ENCODE measurements at regions not wholly inside any gene's neighbourhood (a gene's known extent, or its start where the extent isn't known, plus 50 kb on each side); places are given as distances from the start of the nearest gene placed in this dataset.

DNA sequence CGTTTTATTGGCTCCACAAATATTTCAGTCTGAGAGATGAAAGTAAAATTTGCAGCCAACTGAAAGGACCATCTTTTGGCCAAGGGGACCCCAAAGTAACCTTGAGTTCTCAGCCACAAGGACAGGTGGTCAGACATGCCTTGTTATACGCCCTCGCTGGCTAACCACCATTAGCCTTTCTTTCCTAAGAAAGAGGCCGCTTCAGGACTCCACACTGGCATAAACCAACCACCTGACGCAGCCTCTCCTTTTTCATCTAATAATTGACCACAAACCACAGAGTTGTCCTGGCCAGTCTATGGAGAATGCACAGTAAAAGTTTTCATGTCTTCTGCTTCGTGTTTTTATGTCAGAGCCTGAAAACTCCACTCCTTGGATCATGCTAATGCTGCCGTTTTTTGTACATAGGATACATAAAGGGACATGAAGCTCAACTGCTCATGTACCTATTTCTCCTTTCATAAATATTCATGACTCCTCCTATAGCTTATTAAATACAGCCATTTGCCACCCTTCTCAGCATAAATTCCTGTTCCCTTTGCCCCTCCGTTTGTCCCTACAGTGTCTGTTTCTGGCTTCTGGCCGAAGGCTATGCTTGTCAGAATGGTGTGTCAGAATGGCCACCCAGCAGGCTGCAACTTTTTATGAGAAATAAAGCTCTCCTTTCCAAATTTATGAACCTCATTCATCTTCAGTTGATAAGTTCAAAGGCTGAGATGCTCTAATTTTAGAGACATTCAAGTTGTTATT, 374.1 kb upstream of the RBMS3 start:
- TF ChIP-seq POLR2AphosphoS5 (IDR thresholded peaks at IDR 0.05; ENCODE audit: low read depth) = no peak
- TF ChIP-seq, protein P1, sequence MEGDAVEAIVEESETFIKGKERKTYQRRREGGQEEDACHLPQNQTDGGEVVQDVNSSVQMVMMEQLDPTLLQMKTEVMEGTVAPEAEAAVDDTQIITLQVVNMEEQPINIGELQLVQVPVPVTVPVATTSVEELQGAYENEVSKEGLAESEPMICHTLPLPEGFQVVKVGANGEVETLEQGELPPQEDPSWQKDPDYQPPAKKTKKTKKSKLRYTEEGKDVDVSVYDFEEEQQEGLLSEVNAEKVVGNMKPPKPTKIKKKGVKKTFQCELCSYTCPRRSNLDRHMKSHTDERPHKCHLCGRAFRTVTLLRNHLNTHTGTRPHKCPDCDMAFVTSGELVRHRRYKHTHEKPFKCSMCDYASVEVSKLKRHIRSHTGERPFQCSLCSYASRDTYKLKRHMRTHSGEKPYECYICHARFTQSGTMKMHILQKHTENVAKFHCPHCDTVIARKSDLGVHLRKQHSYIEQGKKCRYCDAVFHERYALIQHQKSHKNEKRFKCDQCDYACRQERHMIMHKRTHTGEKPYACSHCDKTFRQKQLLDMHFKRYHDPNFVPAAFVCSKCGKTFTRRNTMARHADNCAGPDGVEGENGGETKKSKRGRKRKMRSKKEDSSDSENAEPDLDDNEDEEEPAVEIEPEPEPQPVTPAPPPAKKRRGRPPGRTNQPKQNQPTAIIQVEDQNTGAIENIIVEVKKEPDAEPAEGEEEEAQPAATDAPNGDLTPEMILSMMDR (conservative IDR thresholded peaks at IDR 0.05; ENCODE audit: low read depth in 2 of 2) = no peak
- TF ChIP-seq EZH2 (IDR thresholded peaks at IDR 0.05; ENCODE audit: low read depth, unreplicated experiment) = no peak
- TF ChIP-seq, protein P2, sequence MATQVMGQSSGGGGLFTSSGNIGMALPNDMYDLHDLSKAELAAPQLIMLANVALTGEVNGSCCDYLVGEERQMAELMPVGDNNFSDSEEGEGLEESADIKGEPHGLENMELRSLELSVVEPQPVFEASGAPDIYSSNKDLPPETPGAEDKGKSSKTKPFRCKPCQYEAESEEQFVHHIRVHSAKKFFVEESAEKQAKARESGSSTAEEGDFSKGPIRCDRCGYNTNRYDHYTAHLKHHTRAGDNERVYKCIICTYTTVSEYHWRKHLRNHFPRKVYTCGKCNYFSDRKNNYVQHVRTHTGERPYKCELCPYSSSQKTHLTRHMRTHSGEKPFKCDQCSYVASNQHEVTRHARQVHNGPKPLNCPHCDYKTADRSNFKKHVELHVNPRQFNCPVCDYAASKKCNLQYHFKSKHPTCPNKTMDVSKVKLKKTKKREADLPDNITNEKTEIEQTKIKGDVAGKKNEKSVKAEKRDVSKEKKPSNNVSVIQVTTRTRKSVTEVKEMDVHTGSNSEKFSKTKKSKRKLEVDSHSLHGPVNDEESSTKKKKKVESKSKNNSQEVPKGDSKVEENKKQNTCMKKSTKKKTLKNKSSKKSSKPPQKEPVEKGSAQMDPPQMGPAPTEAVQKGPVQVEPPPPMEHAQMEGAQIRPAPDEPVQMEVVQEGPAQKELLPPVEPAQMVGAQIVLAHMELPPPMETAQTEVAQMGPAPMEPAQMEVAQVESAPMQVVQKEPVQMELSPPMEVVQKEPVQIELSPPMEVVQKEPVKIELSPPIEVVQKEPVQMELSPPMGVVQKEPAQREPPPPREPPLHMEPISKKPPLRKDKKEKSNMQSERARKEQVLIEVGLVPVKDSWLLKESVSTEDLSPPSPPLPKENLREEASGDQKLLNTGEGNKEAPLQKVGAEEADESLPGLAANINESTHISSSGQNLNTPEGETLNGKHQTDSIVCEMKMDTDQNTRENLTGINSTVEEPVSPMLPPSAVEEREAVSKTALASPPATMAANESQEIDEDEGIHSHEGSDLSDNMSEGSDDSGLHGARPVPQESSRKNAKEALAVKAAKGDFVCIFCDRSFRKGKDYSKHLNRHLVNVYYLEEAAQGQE (IDR thresholded peaks at IDR 0.05; ENCODE audit: unreplicated experiment) = no peak
- TF ChIP-seq CREB1 (CRISPR knock-in tag; IDR thresholded peaks at IDR 0.05; ENCODE audit: low read depth) = no peak
- TF ChIP-seq EZH2phosphoT487 (IDR thresholded peaks at IDR 0.05; ENCODE audit: unreplicated experiment) = no peak
- TF ChIP-seq ZNF331 (CRISPR knock-in tag; IDR thresholded peaks at IDR 0.05; ENCODE audit: low read depth) = no peak
- no peak for TF ChIP-seq NANOG (IDR thresholded peaks at IDR 0.05; ENCODE audit: borderline replicate concordance)
- TF ChIP-seq JUNB (IDR thresholded peaks at IDR 0.05; ENCODE audit: unreplicated experiment) = no peak
- TF ChIP-seq ZNF114 (CRISPR knock-in tag; IDR thresholded peaks at IDR 0.05) = no peak
- TF ChIP-seq, protein P3, sequence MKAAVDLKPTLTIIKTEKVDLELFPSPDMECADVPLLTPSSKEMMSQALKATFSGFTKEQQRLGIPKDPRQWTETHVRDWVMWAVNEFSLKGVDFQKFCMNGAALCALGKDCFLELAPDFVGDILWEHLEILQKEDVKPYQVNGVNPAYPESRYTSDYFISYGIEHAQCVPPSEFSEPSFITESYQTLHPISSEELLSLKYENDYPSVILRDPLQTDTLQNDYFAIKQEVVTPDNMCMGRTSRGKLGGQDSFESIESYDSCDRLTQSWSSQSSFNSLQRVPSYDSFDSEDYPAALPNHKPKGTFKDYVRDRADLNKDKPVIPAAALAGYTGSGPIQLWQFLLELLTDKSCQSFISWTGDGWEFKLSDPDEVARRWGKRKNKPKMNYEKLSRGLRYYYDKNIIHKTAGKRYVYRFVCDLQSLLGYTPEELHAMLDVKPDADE (IDR thresholded peaks at IDR 0.05) = no peak
- no peak for TF ChIP-seq STAT1 (IDR thresholded peaks at IDR 0.05; ENCODE audit: unreplicated experiment)
